Stimulated activated CD8-positive, alpha-beta memory T cell treated with anti-CD3 and anti-CD28 coated beads, Interleukin-7, amount 100 ng/mL, for 4 hours (primary cell): ENCODE measurements at regions not wholly inside any gene's neighbourhood (a gene's known extent, or its start where the extent isn't known, plus 50 kb on each side); places are given as distances from the start of the nearest gene placed in this dataset.

Source experiments
- DNase-seq, 2 donors: peaks; one replicate each; pipeline ENCODE4 v3.0.0-alpha.2; 2020; ENCODE audit warnings: low read depth in 2 of 2

DNA sequence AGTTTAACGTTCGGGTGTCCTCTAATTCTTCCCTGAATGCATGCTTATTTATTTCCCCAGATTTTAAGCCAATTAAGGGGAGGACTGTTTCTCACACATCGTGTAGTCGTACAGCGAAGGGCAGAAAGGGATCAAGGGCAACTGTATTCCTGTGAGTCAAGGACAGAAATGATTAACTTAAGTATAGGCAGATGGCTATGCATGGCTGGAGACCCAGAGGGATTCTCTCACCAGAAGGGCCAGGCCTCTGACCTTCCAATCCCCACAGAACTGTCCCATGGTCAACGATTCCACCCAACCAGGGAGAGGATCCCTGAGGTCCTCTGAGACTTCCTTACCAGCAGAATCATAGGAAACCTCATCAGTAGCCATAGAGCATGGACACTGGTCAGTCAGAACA lies 161.8 kb upstream of the MAP1B start:
- DNase-seq = no peak

DNA sequence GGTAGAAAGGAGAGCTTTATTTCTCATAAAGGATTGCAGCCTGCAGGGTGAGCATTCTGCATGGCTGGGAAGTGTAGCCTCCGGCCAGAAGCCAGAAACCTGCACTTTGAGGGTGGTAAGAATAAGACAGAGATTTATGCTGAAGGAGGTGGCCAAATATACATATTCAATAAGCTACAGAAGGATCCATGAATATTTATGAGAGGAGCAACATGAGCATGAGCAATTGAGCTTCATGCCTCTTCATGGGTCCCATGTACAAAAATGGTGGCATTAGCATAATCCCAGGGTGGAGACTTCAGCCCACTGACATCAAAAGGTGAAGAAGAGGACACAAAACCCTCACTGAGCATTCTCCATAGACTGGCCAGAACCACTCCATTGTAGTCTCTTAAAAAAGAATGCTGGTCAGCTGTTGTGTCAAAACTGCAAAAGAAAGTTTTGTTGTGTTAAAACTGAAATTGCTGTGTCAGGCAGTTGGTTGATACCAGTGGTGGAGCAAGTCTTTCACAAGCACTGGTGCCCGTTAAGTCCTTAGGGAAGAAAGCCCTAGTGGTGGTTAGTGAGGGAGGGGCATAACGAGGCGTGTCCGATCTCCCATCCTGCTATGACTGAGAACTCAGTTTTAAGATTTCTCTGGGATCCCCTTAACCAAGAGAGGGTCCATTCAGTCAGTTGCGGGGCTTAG lies 160.8 kb upstream of the MAP1B start:
- no peak for DNase-seq

DNA sequence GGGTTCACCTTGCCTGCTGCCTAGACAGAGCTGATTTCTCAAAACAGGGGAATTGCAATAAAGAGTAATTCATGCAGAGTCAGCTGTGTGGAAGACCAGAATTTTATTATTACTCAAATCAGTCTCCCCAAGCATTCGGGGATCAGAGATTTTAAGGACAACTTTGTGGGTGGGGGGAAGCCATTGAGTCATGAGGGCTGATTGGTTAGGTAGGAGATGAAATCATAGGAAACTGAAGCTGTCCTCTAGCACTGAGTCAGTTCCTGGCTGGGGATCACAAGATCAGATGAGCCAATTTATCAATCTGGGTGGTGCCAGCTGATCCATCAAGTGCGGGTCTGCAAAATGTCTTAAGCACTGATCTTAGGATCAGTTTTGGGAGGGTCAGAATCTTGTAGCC lies 159.1 kb upstream of the MAP1B start:
- DNase-seq = no peak

DNA sequence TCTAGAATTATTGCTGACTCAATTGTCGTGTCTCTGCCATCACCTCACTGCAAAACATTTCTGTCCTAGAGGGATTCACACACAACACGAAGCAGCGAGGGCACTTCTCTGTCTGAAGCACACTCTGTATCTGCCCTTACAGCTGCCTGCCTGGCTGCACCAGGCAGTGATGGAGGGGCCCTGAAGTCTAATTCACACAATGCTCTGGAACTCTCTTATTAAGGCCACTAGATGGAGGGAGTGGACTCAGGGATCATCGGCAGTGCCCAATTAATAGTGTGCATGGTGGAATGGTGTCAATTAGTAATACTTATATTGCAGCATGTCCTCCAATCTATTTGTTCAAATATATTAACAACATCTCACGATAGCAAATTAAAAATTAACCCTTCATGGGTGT lies 157.5 kb upstream of the MAP1B start:
- DNase-seq = no peak

DNA sequence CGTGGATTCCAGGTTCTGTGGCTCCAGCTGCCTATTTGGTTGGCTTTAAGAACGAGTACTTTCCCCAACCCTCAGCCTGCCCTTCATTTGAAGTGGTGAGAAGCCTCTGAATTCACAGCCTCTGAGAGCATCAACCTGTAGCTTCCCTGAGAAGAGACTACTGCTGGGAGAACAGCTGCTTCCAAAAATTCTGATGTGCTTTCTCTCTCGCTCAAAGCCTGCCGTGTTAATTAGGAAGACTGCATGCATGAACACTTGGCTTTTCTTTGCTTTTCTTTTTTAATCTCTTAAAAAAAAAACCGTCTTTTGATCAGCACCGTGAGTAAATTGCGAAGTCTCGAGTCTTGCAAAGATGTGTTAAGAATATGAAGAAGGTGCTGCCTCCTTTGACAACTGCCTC lies 153.4 kb upstream of the MAP1B start:
- DNase-seq = no peak

DNA sequence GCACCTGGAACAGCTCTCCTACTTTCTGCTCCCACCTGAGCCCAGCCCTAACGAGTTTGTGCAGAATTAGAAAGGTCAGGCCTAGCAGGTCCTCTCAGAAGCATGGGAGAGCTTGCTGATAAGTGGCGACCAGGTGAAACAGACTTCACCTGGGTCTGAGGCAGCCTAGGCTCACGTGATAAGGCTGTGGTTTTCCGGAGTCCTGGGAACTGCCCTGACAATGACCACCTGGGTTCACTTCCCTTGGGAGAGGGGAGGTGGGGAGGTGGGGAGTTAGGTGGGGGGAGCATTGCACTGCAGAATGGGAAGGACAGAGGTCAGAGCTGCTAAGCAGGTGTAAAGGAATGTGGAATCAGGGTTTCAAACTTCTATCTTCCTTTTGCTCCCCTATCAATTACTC lies 152.9 kb upstream of the MAP1B start:
- DNase-seq = no peak

DNA sequence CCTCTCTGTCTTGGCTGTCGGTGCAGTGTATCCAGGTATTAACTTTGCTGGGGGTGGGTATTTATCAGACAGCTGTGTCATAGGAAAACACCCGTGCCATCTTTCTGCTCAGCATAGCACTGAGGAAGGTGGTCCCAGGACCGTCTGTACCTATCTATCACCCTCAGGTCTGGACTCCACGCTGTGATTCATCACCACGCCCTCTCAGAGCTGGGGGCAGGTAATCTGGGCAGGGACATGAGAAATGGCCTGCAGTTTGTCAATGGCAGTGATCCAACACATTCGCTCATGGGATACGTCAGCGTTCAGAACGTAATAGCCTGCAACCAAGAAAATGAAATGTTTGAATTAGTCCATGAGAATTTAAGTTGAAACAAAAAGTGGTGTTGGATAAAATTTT lies 151.6 kb upstream of the MAP1B start:
- no peak for DNase-seq

DNA sequence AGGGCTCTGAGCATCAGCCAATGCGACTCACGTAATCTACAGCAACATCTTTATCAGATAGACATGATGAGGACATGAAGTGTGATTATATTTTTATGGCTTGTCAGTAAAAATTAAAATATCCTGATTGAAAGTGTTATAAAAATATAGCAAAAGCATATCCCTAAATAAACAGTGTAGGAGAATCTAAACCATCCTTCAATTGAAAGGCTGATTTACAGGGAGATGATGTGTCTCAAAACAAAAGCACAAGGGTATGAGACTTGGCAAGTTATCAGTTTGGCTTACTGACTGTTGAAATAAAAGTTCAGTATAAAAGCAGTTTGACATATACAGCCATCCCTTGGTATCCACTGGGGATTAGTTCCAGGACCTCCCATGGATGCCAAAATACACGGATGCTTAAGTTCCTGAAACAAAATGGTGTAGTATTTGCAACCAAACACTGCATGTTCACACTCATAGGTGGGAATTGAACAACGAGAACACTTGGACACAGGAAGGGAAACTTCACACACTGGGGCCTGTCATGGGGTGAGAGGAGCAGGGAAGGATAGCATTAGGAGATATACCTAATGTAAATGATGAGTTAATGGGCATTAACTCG lies 149.9 kb upstream of the MAP1B start:
- DNase-seq = no peak

DNA sequence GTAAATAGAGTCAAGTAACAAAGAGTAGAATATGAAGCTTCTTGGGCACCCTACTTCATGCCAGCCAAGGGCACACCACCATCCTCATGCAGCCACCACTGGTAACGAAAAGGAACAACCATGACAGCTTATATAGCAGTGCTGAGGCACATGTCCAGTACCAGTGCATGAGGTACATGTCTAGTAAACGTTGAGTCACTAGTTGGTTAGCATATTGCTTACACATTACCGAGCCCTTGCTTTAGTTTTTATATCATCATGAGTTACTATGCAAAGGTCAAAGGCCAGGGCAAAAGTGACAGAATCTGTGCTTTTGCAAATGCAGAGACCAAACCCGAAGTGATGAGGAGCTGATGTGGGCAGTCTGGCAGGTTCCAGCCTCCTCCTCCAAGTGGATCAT lies 147.1 kb upstream of the MAP1B start:
- DNase-seq = no peak

DNA sequence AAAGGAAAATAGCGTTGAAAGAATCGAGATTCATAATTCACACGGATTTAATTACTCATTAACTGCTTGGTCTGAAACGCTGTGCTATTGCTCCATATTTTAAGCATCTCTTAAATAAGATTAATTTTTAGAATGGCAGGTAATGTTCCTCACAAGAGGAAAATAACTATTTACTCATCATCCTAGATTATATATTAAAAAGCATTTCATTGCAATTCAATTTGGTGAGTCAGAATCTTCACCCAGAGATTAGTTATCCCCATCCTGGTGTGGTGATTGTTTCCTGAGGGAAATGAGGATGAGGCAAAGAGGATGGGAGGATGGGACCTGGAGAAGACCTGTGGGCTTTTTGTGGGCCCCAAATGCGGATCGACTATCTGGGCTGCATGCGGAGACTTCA lies 145.5 kb upstream of the MAP1B start:
- DNase-seq = no peak

DNA sequence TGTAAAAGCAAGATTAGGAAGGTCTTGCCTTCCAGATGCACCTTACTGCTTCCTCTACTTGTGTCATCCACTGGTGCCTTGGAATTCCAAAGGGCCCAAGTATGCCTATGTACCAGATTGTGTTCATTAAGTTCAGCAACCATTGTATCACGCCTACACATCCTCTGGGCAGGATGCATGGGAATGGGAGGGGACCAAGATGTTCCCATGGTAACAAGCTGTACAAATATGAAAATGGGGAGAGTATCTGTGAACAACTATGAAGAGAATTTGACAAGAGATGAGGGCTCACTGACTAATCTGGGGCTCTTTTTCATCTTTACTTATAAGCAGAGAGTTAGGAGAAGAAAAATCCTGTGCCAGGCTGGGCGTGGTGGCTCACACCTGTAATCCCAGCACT lies 137.8 kb upstream of the MAP1B start:
- DNase-seq = no peak

DNA sequence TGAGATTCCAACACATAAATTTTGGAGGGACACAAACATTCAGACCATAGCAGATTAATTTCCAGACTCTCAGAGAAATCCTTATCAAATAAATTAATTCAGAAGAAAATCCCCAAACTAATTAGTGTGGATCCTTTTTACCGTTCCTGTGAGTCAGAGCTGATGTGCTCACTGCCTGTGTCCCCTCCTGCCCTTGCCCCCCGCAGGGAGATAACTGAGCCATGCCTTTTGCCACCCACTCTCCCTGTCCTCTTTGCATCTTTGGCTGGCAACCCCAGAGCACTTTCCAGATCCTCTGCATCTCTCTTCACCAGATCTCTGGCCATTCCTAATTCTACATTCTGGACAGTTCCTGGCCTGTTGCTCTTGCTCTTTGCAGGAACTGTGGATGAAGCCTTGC lies 135.4 kb upstream of the MAP1B start:
- no peak for DNase-seq

DNA sequence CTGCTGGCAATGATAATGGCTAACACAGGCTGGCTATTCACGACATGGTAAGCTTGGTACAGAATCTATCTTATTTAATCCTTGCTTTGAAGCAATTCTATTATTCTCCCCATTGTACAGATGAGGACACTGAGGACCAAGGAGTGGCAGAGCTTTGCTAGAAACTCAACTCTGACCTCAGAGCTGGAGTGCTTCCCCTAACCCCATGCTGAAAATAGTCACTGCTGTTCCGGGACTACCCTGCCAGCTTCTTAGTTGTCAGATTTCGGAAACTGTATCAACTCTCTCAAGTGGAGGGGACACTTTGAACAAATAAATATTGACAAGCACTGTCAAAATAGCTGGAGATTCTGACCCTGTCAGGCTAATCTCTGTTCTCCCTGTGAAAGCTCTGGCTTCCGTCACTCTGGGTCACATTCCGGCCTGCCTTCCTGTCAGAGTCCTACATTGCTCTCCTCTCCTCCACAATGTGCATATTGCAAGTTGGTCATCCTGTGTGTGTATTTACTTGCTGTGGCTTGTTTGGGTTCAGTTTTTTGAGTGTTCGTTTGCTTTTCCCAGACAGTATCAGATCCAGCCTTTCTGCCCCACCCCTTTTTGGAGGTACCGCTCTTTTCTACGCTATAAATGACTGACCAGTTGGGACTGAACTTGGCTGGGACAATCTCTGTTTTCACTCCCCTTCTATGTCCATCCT lies 134.3 kb upstream of the MAP1B start:
- DNase-seq = no peak

DNA sequence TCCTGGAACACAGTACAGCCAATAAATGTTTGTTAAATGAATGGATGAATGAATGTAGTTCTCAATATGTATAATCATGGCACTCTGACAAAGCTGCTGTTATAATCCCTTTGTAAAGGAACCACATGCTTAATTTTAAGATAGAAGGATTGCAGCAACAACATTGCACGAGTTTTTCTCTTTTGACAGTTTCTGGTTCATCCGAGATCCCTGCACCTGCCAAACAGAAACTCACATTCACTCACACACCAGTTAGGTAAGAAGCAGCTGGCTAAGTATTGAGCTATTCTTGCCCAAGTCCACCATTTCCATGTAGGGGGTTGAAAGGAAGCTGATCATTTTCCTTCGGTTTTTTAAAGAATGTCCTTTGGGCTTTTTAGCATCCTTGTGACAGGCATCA lies 133.7 kb upstream of the MAP1B start:
- no peak for DNase-seq

DNA sequence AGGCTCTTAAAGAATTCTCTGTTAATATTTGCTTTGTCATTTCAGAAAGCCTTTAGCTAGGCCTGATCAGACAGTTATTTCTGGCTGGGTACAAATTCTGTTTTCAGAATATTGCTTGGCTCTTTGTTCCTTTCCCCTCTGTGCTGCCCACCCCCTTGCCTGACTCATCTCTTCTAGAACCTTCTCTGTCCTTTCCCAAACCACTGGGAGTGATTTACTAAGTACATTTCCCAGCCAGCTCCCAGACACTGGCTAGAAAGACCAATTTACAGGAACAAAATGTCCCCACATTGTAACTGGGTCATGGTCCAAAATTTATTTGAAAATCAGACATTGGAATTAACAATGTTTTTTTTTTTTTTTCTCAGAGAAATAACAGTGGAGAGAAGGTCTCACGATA lies 133.1 kb upstream of the MAP1B start:
- no peak for DNase-seq

DNA sequence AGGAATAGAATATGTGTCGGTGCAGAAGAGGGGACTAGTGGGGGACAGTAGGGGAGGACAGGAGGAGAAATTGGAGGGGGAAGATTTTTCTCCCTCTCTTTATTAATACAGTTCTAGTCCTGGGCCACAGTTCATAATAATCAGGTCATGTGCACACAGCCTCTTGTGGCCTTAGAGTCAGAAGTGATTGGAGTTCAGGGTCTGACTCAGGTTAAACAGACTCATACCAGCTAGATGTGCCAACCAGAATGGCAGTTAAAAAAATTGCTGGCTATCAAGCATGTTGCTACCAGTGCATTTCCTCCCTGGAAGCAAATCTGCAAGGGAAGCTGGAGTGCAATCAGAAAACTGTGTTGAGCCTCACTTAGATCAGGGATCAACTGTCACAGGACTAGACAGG lies 132.7 kb upstream of the MAP1B start:
- DNase-seq = no peak

DNA sequence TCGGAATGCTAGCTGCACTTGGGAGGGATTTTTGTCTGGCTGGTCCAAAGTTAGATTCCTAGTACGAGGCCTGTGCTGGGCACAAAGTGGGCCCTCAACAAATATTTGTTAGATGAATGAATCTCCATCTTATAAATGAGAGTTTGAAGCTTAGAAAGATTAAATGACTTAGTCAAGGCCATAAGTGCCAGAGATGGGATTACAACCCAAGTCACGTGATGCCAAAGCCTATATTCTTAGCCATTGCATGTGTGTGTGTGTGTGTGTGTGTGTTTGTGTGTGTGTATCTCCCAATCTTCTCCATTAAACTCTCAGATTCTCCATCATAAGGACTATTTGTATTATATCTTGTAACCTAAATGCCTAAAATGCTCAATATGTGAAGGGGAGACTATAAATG lies 130.8 kb upstream of the MAP1B start:
- DNase-seq = no peak

DNA sequence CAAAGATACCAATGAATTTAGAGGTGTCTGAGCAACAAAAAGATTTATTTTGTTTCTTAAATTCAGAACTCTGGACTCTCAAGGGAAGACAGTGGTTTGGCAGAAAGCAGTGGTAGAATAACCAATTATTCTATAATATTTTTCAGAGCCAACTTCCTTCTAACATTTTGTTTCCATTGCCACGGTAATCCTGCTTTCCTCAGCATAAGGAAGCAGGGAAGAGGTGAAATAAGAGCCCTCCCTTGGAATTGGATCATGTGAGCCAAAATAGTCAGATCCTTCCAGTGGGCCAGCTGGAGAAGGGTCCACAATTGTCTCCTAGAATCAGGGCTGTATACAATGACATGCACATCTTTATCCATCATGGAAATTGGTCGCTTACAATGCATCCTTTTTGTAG lies 130.0 kb upstream of the MAP1B start:
- DNase-seq = no peak

DNA sequence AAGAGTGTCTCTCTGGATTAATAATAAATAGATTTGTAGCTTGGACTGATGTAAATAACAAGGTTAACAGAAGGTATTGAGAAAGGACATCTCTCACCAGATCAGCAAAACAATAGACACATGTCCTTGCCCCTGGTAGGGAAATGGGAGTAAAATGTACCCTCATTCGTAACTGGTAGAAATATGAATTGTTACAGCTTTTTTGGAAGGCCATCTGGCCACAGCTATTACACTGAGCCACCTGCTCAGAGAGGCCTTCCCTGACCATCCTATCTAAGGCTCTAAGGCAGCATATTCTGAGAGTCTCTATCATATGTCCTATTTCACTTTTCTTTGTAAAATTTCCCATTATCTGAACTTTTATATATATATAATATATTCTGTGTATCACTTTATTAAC lies 129.1 kb upstream of the MAP1B start:
- no peak for DNase-seq

DNA sequence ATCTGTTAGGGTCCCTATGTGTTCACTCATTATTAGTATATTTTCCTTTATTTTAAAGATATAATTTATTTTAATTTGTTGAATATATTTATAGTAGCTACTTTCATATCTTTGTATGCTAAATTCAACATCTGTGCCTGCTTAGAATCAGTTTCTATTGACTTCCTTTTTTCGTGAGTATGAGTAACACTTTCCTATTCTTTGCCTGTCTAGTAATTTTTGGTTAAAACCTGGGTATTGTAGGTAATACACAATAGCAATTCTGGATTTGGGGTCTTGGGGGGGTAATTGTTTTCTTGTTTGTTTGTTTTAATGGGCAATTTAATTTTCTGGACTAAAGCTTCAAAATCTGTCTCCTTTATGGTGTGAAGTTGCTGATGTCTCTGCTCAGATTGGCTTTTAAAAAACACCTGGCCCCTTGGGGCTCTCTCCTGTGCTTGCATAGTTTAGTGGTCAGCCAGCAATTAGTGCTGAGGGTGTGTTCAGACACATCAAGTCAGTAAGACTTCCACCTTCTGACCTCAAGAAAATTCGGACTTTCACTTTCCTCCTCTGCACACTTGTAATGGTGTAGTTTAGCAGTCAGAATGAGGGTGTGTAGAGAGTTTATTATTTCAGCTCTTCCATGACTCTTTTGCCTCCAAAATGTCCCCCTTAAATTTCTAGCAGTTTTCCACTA lies 124.4 kb upstream of the MAP1B start:
- DNase-seq = no peak

DNA sequence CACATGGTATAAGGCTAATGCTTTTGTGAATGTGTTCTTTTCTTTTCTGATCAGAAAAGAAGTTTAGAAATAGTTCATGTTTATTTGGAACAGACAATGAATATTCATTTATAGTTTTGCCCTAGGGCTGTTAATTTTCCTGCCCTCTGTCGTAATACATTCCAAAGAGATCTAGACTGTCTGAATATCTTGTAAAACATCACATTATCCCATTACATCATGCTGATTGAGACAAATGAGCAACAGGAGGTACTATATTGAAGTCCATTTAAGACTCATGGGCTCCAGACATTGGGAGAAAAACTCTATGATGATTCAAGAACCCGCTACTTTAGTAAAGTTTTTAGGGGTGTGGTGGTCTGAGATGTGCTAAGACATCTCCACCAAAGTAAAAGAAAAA lies 121.2 kb upstream of the MAP1B start:
- no peak for DNase-seq

DNA sequence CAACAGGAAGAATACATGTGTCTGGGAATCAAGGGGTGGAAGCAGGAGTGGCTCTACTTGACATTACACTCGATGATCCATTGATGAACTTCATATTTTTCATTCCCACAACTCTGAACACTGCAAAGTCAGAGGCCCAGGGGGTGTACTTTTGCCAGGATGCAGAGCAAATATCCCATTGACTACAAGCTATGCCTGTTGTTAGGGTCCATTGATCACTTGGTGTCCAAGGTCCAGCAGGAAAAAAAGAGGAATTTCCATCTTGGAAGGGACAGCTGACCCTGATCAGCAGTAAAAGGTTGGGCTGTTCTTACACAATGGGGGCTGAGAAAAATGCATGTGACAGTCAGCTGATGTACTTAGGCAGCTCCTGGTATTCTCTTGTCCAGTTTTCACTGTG lies 118.5 kb upstream of the MAP1B start:
- DNase-seq = no peak

DNA sequence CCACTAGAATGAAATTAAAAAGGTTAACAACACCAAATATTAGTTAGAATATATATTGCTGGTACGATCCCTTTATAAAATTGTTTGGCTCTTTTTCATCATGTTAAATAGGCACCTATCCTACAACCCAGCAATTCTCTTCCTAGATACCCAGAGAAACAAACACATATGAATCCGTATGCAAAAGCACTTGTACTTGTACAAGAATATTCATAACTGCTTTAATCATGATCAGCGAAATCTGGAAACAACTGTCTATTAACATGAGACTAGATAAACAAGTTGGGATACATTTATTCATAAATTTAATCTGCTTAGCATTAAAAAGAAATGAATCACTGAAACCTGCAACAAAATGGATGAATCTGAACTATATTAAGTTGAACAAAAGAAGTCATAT lies 113.7 kb upstream of the MAP1B start:
- DNase-seq = no peak
